Activated T-helper 1 cell treated with anti-CD3 and anti-CD28 coated beads, Interleukin-2, amount 50 U/mL, for 16 hours (primary cell): ENCODE measurements at regions not wholly inside any gene's neighbourhood (a gene's known extent, or its start where the extent isn't known, plus 50 kb on each side); places are given as distances from the start of the nearest gene placed in this dataset.
"Not testable (repeated sequence)": the region's sequence is repeated elsewhere in the genome, so short reads cannot be mapped to it uniquely, and the experiment has no call there.

Experiments used
- DNase-seq, 2 donors: peaks; one replicate each; pipeline ENCODE4 v3.0.0-alpha.2; 2020; ENCODE audit warnings: low read depth in 1 of 2, low spot score in 1 of 2

DNA sequence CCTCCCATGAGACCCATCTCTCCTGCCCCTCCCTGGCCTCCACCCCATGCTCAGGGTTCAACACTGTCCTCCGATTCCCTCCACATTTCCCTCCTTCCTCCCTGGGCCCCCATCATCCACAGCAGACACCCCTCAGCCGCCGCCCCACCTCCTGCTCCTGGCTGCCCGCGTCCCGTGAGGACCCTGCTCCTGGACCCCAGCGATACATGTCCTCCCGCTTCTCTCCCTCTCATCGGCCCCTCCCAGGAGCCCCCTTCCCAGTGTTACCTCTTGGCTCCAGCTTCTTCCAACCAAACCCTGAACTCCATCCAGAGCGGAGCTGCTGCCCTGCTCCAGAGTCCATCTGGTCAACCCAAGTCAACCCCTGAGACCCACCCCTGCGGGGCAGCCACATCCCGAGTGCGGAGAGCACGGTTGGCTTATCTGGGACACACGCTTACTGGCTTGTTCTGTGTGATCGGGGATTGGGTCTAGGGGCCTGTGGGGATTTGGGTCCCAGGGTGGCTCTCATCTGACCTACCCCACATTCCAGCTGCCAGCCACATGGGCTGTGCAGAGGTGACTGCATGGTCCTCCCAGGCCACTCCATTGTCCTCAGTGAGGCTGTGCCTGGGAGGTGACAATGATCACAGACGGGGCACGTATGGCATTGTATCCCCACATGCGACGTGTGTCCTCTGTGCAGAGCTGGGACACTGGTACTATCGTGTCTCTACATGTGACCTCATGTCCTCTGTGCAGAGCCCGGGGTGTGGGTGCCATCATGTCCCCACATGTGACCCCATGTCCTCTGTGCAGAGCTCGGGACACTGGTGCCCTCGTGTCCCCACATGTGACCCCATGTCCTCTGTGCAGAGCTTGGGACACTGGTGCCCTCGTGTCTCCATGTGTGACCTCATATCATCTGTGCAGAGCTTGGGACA, 333.6 kb downstream of the ADGRD1 start:
- no peak for DNase-seq

DNA sequence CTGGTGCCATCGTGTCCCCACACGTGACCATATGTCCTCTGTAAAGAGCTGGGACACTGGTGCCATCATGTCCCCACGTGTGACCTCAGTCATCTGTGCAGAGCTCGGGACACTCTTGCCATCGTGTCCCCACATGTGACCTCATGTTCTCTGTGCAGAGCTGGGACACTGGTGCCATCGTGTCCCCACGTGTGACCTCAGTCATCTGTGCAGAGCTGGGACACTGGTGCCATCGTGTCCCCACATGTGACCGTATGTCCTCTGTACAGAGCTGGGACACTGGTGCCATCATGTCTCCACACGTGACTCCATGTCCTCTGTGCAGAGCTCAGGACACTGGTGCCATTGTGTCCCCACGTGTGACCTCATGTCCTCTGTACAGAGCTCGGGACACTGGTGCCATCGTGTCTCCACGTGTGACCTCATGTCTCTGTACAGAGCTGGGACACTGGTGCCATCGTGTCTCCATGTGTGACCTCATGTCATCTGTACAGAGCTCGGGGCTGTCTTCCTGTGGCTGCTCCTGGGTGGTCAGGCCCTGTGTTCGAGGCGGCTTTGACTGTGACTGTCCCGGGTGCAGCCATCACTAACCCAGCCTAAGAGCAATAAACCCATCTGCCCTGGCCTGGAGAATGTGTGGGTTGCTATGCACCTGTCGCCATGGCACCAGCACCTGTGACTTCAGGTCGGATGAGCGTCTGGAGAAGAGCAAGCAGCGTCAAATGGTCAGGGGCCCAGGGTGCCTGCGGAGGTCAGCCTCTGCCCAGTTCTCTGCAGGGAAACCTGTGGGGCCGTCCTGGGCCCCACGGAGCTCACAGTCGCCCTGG, 334.4 kb downstream of the ADGRD1 start:
- DNase-seq: no peak

DNA sequence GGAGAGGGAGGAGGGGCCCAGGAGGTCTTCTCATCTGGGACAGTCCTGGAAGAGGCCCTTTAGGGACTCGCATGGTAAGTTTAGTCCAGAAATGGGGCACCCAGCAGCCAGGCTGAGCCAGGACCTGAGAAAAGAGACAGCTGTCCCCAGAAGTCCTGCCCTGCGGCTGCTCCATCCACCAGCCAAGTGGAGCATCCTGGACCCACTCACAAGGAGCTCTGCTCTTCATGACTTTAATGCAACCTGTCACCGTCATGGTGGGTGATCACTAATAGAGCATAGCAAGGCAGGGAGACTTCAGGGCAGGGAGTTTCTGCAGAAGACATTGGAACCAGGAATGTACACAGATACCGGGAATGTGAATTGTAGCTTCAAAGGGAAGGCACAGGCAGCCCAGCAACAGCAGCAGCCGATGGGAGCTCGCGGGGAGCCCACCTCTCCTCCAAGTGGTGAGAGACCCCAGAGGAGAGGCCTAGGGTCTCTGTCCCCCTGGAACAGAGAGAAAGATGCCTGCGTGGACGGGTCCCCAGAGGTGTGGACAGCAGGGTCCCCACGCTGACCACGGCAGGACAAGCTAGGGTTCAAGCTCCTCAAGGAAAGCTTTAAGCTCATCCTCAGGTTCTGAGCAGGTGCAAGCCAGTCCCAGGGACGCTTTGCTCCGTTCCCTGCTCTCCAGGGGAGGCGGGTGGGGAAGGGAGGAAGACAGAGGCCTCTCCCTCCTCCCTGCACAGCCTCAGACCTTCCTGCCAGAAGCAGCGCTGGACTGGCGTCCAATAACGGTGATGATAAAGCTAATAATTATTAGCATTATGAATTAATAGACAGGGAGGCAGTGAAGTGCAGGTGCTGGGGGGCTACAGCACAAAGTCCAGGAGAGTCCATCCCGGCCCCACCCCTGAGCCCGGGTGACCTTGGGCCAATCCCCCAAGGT, 335.3 kb downstream of the ADGRD1 start:
- DNase-seq: not testable (repeated sequence)

DNA sequence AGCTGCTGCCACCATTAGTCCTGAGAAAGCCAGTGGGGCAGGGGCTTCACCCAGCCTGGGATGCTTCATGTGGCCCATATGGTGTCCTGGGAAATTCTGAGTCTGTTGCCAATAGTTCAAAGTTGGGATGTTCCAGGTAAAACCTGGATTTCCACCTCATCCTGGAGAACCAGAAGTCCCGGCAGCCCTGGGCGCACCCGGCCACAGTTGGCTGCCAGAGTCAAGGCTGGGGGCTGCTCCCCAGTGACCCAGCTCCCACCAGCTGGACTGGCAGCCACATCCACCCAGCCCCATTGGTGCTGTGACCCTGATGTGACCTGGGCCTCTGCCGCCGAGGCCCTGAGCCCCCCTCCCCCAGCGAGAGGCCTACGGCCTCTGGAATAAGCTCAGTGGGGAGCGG, 336.1 kb downstream of the ADGRD1 start:
- DNase-seq: not testable (repeated sequence)

DNA sequence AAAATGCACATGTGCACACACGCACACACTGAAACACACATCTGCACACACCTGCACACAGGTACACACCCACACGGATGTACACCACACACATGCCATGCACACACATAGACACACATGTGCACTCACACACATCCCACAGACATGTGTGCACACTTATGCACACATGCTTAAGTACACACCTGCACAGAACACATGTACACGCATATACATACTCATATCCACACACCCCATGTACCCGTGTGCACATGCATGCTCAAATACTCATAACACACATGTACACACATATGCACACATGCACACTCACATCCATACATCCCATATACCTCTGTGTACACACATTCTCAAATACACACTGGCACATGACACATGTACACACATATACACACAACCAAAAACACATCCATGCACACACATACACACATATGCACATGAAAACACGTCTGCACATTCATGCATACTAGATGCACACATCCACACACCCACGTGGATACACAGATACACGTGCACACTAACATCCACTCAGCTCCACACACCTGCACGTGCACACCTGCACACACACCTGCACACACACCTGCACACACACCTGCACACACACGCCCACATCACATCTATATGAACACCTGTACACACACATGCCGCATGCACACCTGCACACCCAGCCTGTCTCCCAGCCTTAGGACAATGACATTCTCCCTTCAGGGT, 336.7 kb downstream of the ADGRD1 start:
- DNase-seq: no peak

DNA sequence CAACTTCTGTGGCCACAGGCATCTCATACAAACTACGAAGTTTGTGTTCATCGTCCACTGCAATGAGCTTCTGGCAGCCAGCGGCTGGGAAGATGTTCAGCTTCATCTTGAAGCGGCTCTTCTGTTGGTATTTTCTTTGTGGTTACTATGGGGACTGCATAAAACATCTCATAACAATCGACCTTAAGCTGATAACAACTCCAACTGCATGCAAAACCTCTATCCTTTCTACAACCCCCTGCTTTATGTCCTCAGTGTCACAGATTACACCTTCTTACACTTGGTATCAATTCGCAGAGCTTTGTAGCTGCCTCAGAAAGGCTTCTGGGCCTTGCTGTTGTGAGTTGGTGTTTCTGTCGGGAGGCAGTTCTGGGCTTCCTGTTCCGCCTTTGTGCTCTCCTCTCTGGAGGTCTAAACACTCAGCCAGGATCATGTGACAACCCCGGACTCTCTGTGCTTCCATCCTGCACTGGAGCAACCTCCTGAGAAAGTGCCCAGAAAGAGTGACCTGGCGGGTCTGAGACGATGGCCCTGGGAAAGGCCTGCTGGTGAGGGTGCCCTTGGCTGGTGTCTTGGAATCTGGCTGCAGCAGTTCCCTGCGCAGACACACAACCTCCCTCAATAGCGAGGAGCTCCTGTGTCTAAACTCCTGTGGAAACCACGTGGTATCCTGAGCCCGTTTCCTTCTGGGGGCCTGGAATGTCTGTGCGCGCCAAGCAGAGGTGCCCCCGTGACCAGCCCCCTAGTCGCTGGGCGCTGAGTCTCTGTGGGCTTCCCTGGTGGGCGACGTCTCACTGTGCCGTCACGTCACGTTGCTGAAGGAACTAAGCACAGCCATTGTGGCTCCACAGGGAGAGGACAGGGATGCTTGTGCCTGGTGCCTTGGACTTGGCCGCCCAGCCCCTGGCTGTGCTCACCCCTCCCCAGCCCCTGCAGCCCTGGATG, 339.6 kb downstream of the ADGRD1 start:
- not testable (repeated sequence) for DNase-seq

DNA sequence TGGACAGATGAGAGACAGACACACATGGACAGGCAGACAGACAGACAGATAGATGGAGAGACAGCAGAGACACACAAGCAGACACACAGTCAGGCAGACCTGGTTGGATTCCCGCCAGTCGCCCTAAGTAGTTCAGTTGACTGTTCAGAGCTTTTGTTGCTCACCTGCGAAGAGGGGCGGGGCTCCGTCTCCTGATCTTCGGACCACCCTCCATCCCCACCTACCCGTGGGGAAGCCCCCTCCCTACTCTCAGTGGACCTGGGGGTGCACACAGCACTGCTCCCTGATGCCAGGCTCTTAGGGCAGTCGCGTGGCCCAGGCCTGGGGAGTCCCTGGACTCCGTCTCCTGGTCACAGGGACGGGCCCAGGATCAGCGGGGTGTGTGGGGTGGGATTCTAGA, 341.0 kb downstream of the ADGRD1 start:
- not testable (repeated sequence) for DNase-seq

DNA sequence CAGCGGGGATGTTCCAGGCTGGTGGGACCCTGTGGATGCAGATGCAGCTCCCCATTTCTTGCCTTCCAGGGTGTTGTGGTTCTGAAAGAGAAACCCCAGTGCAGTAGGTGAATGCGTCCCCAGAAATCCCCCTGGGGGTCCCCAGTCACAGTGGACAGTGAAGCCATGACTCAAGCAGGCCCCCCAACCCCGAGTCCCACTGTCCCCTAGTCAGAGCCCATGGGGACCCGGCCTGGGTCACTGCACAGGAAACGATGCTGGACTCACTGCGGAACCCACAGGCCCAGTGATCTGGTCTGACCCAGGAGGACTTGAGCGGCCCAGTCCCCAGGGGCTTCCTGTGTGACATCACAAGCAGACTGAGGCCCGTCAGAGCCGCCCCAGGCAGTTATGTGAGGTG, 341.4 kb downstream of the ADGRD1 start:
- DNase-seq: not testable (repeated sequence)

DNA sequence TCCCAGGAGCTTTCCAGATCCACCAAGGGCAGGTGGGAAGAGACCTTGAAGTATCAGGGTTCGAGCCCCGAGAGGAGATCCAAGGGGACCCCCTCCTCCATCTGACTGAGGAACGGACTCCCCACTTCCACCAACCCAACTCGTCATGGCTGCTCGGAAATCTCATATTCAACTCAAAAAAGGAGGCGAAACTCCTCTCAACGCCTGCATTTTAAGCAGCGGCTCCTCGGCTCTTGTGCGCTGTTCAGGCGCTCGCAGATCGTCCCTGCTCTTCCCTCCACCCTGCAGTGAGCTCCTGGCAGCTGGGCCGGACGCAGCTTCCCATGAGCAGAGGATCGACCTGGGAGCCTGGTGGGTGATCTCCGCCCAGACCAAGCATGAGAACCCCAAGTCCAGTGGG, 341.9 kb downstream of the ADGRD1 start:
- DNase-seq: not testable (repeated sequence)

DNA sequence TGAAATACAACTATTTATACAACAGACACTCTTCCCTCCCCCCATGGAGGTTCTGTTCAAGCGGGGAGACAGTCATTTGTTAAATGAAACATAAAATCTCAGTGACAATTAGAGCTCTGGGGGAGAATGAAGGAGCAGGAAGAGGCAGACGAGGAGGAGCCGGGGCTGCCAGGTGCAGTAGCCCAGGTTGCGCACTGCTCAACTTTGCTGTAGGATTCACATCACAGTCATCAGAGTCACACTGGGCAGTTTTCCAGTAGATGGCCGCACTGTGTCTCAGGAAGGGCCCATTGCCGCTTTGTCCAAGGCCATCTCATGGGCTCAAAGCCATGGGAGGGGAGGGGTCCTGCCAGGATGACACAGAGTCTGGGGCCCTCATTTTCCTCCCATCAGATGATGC, 342.4 kb downstream of the ADGRD1 start:
- not testable (repeated sequence) for DNase-seq

DNA sequence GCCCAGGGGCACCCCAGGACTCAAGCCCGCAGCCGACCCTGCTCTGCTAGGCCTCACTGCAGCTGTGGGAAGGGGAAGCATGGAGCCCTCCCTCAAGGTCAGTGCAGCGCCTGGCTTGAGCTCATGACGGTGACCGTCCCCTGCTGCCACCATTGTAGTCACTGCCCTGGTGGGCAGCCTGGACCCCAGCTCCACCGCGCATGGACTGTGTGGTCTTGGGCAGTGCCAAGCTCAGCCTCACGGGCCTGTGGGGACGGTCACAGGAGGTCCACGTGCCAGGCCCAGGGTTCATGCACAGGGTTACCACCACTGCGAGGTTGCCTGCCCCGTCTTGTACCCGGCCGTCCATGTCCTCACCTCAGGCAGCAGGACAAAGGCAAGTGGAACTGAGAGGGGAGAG, 342.9 kb downstream of the ADGRD1 start:
- DNase-seq: not testable (repeated sequence)

DNA sequence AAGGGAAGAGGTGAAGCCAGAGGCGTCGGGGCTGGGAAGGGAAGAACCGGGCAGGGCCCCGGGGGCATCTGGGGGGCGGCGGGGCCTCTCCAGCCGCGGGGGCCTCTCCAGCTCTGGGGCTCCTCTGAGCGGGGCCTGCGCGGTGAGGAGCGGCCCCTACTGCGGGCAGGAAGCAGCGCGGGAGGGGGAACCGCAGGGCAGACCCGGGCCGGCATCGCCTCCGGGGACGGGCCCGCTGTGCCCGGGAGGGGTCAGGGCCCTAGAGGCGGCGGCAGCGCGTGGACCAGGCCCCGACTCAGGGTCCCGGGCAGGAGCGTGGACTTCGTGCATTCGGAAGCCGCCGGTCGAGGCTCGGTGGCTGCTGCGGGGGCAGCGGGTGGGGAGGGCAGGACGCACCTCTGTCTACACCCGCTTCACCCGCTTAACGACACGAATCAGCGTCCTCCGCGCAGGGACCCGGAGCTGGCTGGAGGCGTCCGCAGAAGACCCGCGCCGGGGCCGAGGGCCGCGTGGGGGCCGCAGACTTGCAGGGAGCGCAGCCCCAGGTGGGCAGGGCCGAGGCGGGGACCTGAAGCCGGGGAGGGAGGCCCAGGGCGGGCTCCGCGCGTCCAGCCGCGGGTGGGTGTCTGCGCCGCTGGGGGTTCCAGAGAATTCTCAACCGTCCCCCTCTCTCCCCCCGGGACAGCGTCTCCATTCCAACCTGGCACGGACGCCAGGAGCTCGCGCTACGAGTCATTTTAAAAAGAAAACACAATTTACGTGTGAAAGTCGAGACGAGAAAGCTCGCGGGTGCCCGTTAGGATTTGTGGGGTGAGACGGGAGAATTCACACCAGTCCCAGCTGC, 345.0 kb downstream of the ADGRD1 start:
- not testable (repeated sequence) for DNase-seq

DNA sequence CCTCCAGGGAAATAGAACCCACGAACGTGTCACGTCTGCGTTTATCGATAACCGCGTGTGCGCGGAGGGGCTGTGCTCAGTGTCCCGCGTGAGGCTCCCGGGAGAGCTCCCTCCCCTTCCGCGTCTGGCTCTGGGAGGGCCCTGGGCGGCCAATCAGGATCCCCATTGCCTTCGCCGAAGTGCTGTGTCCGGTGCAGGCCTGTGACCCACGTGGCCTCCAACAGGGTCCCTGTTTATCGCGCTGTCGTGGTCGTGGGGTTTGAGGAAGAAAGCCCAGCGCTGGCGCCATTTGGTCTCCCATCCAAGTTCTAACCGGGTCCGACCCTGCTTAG, 345.6 kb downstream of the ADGRD1 start:
- DNase-seq: not testable (repeated sequence)

DNA sequence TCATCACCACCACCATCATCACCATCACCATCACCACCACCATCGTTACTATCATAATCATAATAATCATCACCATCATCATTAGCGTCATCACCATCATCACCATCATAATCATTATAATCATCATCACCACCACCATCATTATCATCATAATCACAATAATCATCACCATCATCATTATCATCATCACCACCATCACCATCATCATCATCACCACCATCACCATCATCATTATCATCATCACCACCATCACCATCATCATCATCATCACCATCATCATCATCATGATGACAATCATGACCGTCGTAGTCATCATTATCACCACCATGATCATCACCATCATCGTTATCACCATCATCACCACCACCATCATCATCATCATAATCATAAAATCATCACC, 349.9 kb downstream of the ADGRD1 start:
- DNase-seq: not testable (repeated sequence)

DNA sequence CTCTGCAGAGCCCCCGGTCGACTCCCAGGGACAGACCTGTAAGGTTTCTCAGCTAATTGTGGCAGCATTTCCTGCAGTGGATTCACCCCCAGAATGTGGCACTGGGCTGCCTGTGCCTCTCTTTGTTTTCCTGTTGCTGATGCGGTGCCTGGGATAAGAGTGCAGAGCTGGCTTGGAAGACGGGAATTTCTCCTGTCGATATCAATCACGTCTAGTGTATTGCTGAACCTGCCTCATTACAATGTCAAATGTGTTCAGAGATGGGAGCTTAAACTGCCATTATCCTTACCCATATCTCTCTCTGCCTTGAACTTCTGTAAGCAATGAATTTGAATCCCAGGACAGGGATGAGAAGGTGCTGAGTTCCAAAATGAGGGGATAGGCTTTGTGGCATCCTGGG, 350.9 kb downstream of the ADGRD1 start:
- DNase-seq: not testable (repeated sequence)

DNA sequence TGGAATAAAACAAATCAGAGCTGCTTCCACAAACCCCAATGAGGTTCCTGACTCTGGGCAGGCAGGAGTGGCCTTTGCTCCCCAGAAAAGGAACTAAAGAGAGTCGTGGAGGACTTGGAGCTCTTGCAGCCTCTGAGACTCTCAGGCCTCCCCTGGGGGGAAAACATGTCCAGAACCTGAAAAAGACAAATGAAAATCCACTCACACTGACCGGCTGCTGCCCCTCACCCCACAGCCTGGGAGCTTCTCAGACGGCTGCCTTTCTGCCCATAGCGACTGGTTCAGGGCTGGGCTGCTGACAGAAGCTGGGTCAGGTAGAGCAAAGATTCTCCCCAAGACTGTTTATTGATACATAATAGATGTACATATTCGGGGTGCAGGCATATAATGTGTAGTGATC, 356.0 kb downstream of the ADGRD1 start:
- no peak for DNase-seq

DNA sequence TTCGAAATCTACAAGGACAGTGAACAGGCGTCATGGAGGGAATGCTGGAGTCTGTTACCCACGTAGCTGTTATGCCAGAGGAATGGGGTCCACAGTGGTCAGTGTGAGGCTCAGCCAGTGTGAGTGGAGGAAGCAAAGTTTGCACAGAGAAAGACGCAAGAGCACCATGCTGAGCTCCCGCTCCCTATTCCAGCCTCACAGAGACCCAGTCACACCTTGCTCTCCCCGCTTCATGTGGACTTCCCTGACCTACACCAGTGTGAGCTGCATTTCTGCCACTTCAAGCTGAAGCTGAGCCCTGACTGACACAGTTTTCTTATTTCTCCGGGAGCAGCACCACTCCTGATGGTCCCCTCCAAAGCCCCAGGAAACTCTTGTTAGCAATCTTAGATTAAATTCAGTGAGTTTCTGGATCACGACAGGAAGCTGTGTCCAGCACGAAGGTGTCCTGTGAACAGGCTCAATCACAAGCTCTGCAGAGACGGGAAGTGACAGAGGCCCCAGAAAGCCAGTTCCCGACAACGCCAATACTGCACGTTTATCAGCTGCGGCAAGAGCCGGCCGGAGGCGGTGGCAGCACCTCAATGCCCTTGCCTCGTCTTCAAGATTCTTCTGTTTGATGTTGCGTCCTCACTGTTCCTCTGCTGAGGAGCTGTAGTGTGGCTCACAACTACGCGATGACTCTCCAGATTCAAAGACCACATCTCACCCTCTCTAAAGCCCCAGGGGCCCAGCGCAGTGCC, 356.7 kb downstream of the ADGRD1 start:
- DNase-seq: not testable (repeated sequence)

DNA sequence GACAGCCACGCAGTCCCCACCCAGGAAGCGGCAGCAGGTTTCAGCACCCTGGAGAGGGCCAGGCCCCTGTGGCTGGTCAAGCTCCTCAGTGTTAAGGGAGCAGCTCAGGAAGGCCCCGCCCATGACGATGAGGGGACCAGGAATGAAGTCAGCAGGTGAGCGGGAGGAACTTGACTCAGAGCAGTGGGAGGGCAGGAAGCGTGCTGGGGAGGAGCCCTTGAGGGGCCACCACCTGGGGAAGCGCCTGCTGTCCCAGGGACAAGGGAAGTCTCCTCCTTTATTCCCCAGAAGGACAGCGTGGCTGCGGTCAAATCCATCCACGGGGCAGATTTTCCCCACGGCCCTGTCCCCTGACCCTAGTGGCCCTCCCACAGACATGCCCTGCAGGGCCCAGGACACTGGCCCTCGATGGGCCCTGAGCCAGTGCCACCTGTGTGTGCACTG, 357.6 kb downstream of the ADGRD1 start:
- not testable (repeated sequence) for DNase-seq
